Activated T-cell treated with anti-CD3 and anti-CD28 coated beads, Interleukin-2, amount 50 U/mL, for 72 hours (primary cell): ENCODE measurements at regions not wholly inside any gene's neighbourhood (a gene's known extent, or its start where the extent isn't known, plus 50 kb on each side); places are given as distances from the start of the nearest gene placed in this dataset.
"Not testable (repeated sequence)": the region's sequence is repeated elsewhere in the genome, so short reads cannot be mapped to it uniquely, and the experiment has no call there.

Source experiments
- ATAC-seq, 2 donors: fragments of 150-1000 bp; cut with Tn5 transposase; replicated peaks in 1 of 2; 2 replicates each; pipeline ENCODE4 v1.10.0; 2021; ENCODE audit warnings: moderate library complexity in 2 of 2, mild to moderate bottlenecking in 1 of 2
- DNase-seq, 2 donors: peaks; one replicate each; pipeline ENCODE4 v3.0.0; 2021 to 2022; ENCODE audit warnings: mixed read lengths in 1 of 2
- H3K27ac Mint-ChIP-seq: one replicate; pipeline ENCODE4 v1.8.0; 2022; ENCODE audit warnings: mild to moderate bottlenecking, moderate library complexity, mixed read lengths
- H3K27me3 Mint-ChIP-seq: one replicate; pipeline ENCODE4 v1.8.0; 2022; ENCODE audit warnings: low read depth, mixed read lengths
- H3K36me3 Mint-ChIP-seq, 2 donors: one replicate each; pipeline ENCODE4 v1.8.0; 2022; ENCODE audit warnings: mixed read lengths in 2 of 2, mild to moderate bottlenecking in 1 of 2; ENCODE audit not compliant: insufficient read depth in 2 of 2
- H3K4me1 Mint-ChIP-seq: one replicate; pipeline ENCODE4 v1.8.0; 2022; ENCODE audit warnings: low read depth, mixed read lengths
- H3K4me3 Mint-ChIP-seq, 2 donors: one replicate each; pipeline ENCODE4 v1.8.0; 2022; ENCODE audit warnings: mild to moderate bottlenecking in 2 of 2, mixed read lengths in 2 of 2, moderate library complexity in 2 of 2
- H3K9me3 Mint-ChIP-seq, 2 donors: one replicate each; pipeline ENCODE4 v1.8.0; 2022; ENCODE audit warnings: mixed read lengths in 2 of 2

DNA sequence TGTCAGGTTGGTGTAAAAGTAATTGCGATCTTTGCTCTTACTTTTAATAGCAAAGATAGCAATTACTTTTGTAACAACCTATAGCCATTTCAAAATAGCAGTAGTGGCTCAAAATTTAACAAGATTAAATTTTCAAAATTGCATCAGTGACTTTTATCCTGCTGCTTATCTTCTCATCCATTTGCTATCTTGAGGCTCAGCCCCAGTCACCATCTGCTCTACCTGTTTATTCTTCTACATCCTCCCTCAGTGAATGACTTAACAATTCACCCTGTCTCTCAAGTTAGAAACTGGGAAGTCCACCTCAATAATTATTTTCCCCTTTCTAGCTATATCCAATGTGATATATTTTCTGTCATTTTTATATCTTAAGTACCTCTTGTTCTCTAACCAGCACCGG, 148.6 kb upstream of the ZNF804A start:
- Mint-ChIP-seq H3K9me3 (peaks cover 0 to 5% of the 10 kb centered on the region in 2 donors), H3K4me1 (no peaks in the 10 kb centered on the region), H3K36me3 (no peaks in the 10 kb centered on the region), H3K4me3 (no peak overlapping the region), H3K27ac (no peak overlapping the region), H3K27me3 (no peaks in the 10 kb centered on the region)
- ATAC-seq (no peak), DNase-seq (no peak)

DNA sequence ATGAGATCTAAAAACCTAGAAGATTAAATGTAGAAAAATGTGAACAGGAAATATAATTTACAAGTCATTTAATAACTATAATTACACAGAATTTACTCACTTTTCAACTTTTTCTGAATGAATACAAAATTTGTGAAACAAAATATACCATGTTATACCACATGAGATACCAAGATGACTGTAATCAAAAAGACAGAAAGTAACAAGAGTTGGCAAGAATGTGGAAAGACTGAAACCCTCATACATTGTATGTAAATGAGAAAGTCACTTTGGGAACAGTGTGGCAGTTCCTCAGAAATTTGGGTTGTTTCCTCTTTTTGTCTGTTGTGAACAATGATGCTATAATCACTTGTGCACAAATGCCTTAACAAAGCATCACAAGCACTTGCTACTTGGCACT, 145.4 kb upstream of the ZNF804A start:
- no peak overlapping the region for H3K27ac Mint-ChIP-seq
- ATAC-seq (no peak), DNase-seq (no peak)
- peaks cover 1 to 5% of the 10 kb centered on the region in 2 donors for H3K9me3 Mint-ChIP-seq
- no peaks in the 10 kb centered on the region for H3K27me3 Mint-ChIP-seq
- H3K4me1 Mint-ChIP-seq: no peaks in the 10 kb centered on the region
- H3K4me3 Mint-ChIP-seq: no peak overlapping the region
- no peaks in the 10 kb centered on the region for H3K36me3 Mint-ChIP-seq

DNA sequence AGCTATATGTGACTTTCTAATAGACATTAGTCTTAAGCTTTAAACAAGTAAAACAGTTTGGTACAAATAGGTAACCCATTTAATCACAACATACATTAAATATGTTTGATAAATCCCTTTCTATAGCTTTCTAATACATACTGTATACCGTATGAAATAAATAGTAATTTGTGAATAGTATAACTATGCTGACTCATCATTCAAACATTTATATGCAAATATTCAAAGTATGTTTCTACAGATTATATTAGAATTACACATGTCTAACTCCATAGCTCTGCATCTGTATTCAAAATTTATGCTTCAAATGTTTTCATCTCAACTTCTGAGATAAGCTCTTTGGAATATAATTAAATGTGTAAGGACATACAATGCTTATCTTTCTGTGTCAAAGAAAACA, 142.7 kb upstream of the ZNF804A start:
- Mint-ChIP-seq H3K9me3 (peaks cover 2 to 3% of the 10 kb centered on the region in 2 donors), H3K27ac (no peak overlapping the region), H3K36me3 (no peaks in the 10 kb centered on the region), H3K4me1 (no peaks in the 10 kb centered on the region), H3K27me3 (no peaks in the 10 kb centered on the region), H3K4me3 (no peak overlapping the region)
- ATAC-seq (no peak), DNase-seq (no peak)

DNA sequence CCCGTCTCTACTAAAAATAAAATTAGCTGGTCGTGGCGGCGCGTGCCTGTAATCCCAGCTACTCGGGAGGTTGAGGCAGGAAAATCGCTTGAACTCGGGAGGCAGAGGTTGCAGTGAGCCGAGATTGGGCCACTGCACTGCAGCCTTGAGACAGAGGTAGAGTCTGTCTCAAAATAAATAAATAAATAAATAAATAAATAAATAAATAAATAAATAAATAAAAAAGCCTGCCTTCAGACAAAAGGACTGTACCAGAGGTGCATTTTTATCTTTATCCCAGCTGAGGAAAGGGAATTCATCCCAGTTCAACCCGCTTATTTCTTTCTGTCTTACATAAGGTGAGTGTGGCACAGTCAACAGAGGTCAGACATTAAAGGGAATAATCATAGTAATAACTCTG, 141.6 kb upstream of the ZNF804A start:
- not testable (repeated sequence) for H3K27ac Mint-ChIP-seq, ATAC-seq, H3K4me3 Mint-ChIP-seq, H3K4me1 Mint-ChIP-seq, H3K27me3 Mint-ChIP-seq, DNase-seq, H3K9me3 Mint-ChIP-seq, H3K36me3 Mint-ChIP-seq

- H3K27me3 Mint-ChIP-seq: no peaks in the 10 kb centered on the region
- H3K36me3 Mint-ChIP-seq: no peaks in the 10 kb centered on the region
- ATAC-seq (no peak), DNase-seq (no peak)
- no peaks in the 10 kb centered on the region for H3K4me1 Mint-ChIP-seq
- no peak overlapping the region for H3K27ac Mint-ChIP-seq
- peaks cover 2 to 3% of the 10 kb centered on the region in 2 donors for H3K9me3 Mint-ChIP-seq
- H3K4me3 Mint-ChIP-seq: no peak overlapping the region
Measured at GRCh38 chr2:184463102-184463865, 135.0 kb upstream of the ZNF804A start.

DNA sequence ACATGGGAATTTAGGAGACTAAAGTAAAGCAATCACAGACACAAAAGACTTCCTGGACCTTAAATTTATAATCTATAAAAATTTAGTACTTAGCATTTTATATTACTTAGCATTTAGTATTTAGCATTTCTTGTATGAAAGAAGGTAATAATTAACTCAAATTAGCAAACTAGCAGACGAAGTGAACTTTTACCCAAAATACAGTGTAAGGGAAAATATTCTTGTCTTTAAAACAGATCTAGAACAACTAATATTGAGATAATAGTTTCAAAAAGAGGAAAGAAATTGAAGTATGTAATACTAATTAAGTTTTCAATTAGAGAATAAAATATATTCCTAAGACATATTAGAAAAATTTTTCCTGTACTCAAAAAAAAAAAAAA, 134.5 kb upstream of the ZNF804A start:
- peaks cover under 1 to 3% of the 10 kb centered on the region in 2 donors for H3K9me3 Mint-ChIP-seq
- H3K27ac Mint-ChIP-seq: no peak overlapping the region
- H3K4me1 Mint-ChIP-seq: no peaks in the 10 kb centered on the region
- H3K4me3 Mint-ChIP-seq: no peak overlapping the region
- no peak for ATAC-seq
- DNase-seq: no peak
- H3K36me3 Mint-ChIP-seq: no peaks in the 10 kb centered on the region
- H3K27me3 Mint-ChIP-seq: no peaks in the 10 kb centered on the region

DNA sequence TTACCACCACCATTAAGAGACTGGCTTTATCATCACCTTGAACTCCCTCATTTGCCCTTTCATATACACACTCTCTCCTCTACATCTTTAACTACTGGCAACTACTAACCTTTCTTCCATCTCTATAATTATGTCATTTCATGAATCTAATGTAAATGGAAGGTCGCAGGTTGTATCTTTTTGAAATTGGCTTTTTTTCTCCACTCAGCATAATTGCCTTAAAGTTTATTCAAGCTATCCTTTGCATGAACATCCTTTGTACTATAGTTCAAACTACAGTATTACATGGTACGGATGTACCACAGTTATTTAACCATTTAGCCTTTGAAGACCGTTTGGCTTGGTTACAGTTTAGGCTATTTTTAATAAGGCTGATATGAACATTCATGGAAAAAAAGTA, 129.5 kb upstream of the ZNF804A start:
- no peak for ATAC-seq

GRCh38 chr2:184472481-184472880, 125.8 kb upstream of the ZNF804A start:
- Mint-ChIP-seq H3K4me1 (no peaks in the 10 kb centered on the region), H3K27ac (no peak overlapping the region), H3K9me3 (peaks cover 3 to 6% of the 10 kb centered on the region in 2 donors), H3K36me3 (no peaks in the 10 kb centered on the region), H3K4me3 (no peak overlapping the region), H3K27me3 (no peaks in the 10 kb centered on the region)
- ATAC-seq (no peak), DNase-seq (no peak)

More for the DNA sequence above, 129.5 kb upstream of the ZNF804A start:
- H3K27me3 Mint-ChIP-seq: no peaks in the 10 kb centered on the region
- no peak overlapping the region for H3K4me3 Mint-ChIP-seq
- H3K4me1 Mint-ChIP-seq: no peaks in the 10 kb centered on the region
- no peaks in the 10 kb centered on the region for H3K36me3 Mint-ChIP-seq
- H3K9me3 Mint-ChIP-seq: peaks cover 0 to 7% of the 10 kb centered on the region in 2 donors
- H3K27ac Mint-ChIP-seq: no peak overlapping the region
- DNase-seq: no peak

GRCh38 chr2:184481865-184482264, 116.5 kb upstream of the ZNF804A start:
- Mint-ChIP-seq H3K27me3 (no peaks in the 10 kb centered on the region), H3K4me1 (no peaks in the 10 kb centered on the region), H3K27ac (no peak overlapping the region), H3K4me3 (no peak overlapping the region), H3K36me3 (no peaks in the 10 kb centered on the region), H3K9me3 (peaks cover 2 to 6% of the 10 kb centered on the region in 2 donors)
- ATAC-seq (no peak), DNase-seq (no peak)

DNA sequence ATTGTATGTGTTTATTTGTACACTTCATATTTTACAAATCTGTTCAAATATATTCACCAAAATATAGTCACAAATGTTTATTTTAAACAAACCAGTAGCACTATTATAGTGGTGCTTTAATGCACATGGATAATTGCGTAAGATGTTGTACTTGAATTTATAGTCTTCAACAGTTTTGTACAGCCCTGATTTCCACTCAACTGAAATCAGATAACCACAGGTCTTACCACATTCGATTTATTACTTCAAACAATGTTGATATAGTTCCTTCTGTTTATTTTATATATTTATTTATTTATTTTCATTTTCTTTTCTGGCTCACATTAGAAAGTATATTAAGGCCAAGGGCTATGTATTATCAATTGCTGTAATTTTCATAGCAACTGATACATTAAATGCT, 99.4 kb upstream of the ZNF804A start:
- H3K9me3 Mint-ChIP-seq: peaks cover 0 to 8% of the 10 kb centered on the region in 2 donors
- no peak for ATAC-seq
- no peaks in the 10 kb centered on the region for H3K36me3 Mint-ChIP-seq
- no peak overlapping the region for H3K27ac Mint-ChIP-seq
- H3K27me3 Mint-ChIP-seq: no peaks in the 10 kb centered on the region
- H3K4me3 Mint-ChIP-seq: no peak overlapping the region
- no peaks in the 10 kb centered on the region for H3K4me1 Mint-ChIP-seq
- DNase-seq: no peak

DNA sequence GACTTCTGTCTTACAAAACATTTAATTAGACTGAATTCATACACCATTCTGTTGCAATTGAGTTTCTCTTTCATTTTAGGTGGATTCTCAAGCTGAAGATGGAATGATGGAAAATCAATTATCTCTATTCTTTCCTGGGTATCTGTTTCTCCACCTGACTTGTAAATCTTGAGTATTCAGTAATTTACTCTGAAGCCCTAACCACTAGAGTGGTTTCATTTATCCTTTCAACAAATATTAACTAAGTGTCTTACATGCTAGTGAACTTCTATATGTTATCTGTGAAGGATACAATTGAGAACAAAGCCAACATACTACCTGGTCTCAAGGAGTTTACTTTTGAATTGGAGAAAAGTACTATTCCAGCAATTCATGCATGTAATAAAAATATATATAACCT, 94.1 kb upstream of the ZNF804A start:
- H3K27me3 Mint-ChIP-seq: no peaks in the 10 kb centered on the region
- no peaks in the 10 kb centered on the region for H3K9me3 Mint-ChIP-seq
- H3K27ac Mint-ChIP-seq: no peak overlapping the region
- DNase-seq (no peak), ATAC-seq (no peak)
- no peaks in the 10 kb centered on the region for H3K4me1 Mint-ChIP-seq
- no peak overlapping the region for H3K4me3 Mint-ChIP-seq
- H3K36me3 Mint-ChIP-seq: no peaks in the 10 kb centered on the region

DNA sequence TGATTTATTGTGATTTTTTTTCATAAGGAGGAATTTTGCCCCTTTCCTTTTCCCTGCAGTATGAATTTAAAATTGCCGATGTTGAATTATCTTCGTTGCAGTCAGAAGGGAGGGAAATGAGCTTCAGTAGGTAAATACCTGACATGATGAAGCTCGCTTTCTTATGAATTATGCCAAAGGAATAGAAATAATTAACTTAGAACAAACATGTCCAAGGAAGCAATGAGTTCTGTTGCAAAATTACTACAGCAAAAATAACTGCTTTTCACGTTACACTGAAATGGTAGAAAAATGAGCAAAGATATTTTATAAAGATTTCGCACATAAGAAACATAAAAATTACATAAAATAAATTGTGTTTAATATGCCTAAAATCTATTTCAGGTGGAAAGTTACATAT, 91.1 kb upstream of the ZNF804A start:
- Mint-ChIP-seq H3K4me1 (no peaks in the 10 kb centered on the region), H3K9me3 (peaks cover 3% of the 10 kb centered on the region in 2 donors), H3K4me3 (no peak overlapping the region), H3K36me3 (no peaks in the 10 kb centered on the region), H3K27ac (no peak overlapping the region), H3K27me3 (no peaks in the 10 kb centered on the region)
- no peak for DNase-seq
- ATAC-seq: no peak

- H3K36me3 Mint-ChIP-seq: no peaks in the 10 kb centered on the region
- no peaks in the 10 kb centered on the region for H3K4me1 Mint-ChIP-seq
- peaks cover 2 to 3% of the 10 kb centered on the region in 2 donors for H3K9me3 Mint-ChIP-seq
- H3K27ac Mint-ChIP-seq: no peak overlapping the region
- DNase-seq: no peak
- H3K27me3 Mint-ChIP-seq: no peaks in the 10 kb centered on the region
- ATAC-seq: no peak
- H3K4me3 Mint-ChIP-seq: no peak overlapping the region
Measured at GRCh38 chr2:184517402-184517801, 80.9 kb upstream of the ZNF804A start.

GRCh38 chr2:184520441-184520840, 77.9 kb upstream of the ZNF804A start:
- peaks cover 2 to 4% of the 10 kb centered on the region in 2 donors for H3K9me3 Mint-ChIP-seq
- no peaks in the 10 kb centered on the region for H3K4me1 Mint-ChIP-seq
- H3K27me3 Mint-ChIP-seq: no peaks in the 10 kb centered on the region
- ATAC-seq (no peak), DNase-seq (no peak)
- H3K36me3 Mint-ChIP-seq: no peaks in the 10 kb centered on the region
- no peak overlapping the region for H3K27ac Mint-ChIP-seq
- no peak overlapping the region for H3K4me3 Mint-ChIP-seq
